ENCODE measurements at regions not wholly inside any gene's neighbourhood (a gene's known extent, or its start where the extent isn't known, plus 50 kb on each side); places are given as distances from the start of the nearest gene placed in this dataset.
"Not testable (repeated sequence)": the region's sequence is repeated elsewhere in the genome, so short reads cannot be mapped to it uniquely, and the experiment has no call there.

DNA sequence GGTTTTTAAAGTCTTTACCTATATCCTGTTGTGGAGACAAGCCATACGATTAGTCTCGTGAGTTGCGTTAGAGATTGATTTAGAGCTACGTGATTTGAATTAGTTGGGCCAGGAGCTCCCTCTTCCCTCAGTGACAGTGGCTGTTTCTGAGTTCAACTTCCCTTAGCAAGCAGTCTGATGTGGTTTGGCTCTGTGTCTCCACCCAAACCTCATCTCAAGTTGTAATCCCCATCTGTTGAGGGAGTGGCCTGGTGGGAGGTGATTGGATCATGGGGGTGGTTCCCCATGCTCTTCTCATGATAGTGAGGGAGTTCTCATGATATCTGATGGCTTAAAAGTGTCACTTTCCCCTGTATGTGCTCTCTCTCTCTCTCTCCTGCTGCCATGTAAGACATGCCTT lies 192.9 kb upstream of the PTGFR start:
- DNase-seq (ENCODE audit: low read depth, low spot score), result no peak

DNA sequence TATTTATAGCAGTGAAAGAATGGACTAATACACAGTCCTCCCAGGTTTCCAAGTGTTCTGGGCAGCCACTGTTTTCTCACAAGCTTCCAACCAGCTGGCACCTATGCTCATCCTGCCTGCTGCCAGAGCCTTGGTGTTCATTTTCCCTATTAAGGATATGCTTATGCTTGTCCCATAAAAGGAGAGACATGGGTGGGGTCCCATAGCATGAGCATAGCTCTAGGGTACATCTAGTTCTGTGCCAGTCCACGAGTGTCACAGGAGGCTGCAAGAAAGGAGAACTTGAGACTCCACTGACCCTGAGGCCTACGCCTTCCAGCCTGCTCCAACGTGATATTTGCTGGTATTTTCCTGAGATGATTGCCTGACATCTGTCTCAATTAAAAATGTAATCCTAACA lies 192.4 kb upstream of the PTGFR start:
- no peak for DNase-seq (ENCODE audit: low read depth, low spot score)

DNA sequence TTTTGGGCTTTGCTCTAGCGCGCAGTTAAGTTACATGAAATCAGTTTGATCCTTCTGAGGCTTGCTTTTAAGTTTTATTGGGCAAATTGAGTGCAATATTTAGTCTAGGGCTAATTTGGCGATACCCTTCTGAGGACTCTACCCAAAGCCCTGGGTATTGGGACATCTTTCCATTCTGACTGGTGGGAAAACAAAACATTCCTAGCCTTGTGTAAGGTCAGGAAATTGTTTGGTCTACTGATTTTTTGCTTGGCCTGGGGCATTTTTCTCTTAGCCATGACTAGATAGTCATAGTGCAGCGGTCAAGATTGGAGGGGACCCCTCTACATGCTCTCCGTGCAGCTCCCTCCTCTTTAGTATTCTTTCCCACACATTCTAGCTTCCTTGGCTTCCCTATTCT lies 189.6 kb upstream of the PTGFR start:
- no peak for DNase-seq (ENCODE audit: low read depth, low spot score)

DNA sequence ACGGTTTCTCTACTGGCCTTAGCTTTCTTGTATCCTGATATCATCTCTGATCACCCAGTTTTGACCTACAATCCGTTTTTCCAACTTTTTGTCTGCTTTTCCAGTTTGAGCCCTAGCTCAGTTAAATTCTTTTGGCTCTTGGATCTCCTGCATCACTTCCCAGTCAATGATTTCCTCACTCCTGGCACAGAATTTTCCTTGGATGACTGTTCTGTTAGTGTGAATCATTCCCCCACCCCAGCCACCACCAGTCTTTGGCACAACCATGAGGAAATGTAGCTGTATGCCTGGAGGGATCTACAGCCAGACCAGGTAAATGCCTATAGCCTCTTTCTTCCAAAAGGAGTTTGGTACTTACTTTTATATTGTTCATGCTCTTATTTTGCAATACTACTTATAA lies 187.2 kb upstream of the PTGFR start:
- no peak for DNase-seq (ENCODE audit: low read depth, low spot score)

DNA sequence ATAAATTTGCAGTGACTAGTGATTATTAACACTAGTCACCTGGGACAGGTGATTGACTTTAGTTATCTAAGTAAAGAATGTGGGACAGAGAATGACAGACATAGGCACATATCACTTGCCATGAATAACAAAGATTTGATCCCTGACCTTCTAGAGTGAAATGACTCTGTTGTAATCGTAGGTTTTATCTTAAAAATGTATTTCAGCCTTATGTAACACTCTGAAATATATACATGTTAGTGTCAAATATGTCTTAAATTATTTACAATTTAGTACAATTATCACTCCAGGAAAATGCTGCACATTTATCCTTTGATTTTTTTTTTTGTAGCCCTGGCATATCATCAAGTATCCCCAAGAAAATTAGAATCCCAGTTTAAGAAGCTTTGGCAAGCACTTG lies 186.4 kb upstream of the PTGFR start:
- DNase-seq (ENCODE audit: low read depth, low spot score), result no peak

DNA sequence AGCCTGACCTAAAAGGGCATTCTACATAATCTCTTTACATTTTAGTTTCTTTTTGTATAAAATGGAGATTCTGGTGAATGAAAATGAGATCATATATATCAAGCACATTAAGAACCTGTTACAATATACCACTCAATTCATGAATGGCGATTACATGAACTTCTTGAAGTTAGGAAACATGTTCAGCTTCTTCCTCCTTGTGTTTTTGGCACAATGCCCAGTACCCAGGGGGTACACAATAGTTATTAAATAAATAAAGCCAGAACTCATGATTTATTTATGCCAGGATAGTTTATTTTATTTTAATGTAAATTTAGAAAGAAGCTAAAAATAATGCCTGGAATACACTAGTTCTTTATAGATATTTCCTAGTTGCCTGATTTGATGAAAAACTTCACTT lies 186.0 kb upstream of the PTGFR start:
- no peak for DNase-seq (ENCODE audit: low read depth, low spot score)

DNA sequence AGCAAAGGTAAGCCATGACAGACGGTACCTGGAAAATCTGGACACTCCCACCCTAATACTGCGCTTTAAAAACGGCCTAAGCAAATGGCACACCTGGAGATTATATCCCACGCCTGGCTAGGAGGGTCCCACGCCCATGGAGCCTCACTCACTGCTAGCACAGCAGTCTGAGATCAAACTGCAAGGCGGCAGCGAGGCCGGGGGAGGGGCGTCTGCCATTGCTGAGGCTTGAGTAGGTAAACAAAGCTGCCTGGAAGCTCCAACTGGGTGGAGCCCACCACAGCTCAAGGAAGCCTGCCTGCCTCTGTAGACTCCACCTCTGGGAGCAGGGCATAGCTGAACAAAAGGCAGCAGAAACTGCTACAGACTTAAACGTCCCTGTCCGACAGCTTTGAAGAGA lies 180.5 kb upstream of the PTGFR start:
- DNase-seq (ENCODE audit: low read depth, low spot score), result not testable (repeated sequence)

DNA sequence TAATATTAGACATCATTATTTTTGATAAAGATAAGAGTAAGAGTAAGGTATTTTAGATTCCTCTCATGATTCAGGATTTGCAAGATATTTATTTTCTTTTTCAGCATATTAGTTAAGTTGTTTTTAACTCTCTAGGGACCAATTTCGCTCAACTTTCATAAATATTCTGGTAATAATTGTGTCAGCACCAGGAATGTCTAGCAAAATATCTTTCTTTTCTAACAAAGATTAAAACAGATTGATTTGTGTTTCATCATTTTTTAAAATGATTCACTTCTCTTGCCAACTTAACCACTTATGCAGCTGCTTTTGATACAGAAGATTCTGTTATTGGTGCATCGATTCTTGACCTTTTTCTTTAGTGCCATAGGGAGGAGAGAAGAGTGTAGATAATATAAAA lies 172.8 kb upstream of the PTGFR start:
- no peak for DNase-seq (ENCODE audit: low read depth, low spot score)

DNA sequence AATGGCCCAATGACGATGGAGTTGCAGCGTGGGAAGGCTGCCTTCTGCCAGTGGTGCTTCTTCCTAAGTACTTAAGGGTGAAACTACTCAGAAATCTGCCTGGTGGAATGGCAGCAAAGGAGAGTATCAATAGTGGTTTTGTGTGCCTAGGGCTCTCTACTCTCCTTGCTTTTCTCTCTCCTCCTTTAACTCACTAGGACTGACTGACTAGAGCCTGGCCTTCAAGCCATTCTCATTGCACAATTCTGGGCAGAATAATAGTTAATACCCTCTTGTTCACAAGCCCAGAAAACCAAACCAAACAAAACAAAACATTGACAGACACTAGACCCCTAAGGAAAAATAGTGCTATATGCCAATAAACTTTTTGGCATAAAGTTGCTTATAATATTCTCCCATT lies 171.2 kb upstream of the PTGFR start:
- DNase-seq (ENCODE audit: low read depth, low spot score), result no peak

DNA sequence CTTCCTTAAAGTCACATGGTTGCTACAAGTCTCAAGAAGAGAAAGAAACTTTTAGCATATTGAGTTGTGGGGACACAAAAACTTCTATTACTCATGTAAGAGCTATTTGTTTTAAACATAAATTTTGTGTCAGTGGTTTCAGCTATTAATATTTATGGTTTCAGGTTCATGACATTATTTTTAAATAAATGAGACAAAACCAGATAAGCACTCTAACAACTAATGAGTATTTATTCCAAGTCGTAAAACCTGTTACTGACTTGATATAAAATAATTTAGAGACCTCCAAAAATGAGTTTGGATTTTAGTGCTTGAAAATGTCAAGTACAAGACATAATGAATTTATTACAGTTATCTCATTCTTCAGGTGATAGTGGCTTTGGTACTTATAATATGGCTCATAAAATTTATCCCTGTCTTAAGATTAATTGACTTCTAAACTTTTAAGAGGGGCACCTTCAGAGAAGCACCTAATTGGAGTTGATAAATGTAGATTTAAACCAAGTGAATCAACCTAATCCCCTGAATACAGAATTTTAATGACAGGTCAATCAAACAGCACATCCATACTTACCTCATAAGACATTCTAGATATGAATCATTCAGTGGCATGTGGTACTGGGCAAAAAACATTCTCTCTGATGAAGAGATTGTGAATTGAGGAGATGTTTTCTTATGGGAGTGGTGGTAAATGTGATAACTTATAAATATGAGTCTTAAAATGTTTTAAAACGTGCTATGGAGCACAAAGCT lies 167.7 kb upstream of the PTGFR start:
- no peak for DNase-seq (ENCODE audit: low read depth, low spot score)

DNA sequence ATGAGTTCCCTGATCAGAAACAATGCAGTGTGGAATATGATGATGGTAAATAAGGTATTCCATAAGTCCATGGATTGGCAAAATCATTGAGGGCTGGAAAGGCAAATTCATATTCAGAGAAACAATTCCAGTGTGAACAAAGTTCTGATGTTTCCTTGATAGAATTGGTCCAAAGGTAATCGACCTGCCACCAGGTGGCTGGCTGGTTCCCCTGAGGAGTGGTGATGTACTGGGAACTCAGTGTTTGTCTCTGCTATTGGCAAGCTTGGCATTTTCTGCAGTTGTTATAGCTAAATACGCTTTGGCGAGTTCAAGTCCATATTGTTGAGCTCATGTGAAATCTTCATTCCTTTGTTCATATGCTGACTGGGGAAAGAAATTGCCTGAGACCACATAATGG lies 165.5 kb upstream of the PTGFR start:
- no peak for DNase-seq (ENCODE audit: low read depth, low spot score)

DNA sequence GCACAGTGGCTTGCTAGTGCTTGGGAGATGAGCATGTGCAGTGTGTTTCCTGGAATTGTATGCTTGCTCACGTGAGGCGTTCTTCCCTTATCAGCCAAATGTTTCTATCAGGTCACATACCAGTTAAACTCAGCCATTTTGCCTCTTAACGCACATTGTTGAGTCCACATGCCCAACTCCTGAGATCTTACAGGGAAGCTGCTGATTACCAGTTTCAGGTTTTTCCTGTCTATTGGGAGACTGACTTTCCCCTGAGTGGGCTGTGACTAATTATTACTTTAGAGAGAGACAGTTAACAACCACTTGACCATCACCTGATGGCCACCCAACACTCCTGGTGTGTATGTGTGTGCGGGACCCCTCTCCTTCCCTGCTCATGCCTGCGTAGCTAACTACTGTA lies 161.3 kb upstream of the PTGFR start:
- DNase-seq (ENCODE audit: low read depth, low spot score), result no peak

DNA sequence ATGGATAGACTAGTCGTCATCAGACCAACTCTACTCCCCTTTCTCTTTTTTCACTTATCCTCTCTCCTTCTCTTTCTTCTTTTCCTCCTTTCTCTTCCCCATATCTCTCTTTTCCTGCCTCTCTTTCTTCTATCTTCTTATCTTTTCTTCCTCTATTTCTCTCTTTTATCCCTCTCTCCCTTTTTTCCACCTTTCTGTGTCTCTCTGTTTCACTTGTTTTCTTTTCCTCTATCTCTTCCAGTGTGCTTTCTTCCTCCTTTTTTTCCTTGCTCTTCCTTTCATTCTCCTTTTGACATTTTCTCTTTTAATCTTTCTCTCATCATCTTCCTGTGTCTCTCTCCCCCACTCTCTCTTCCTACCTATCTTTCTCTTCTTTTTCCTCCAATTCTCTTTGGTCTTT lies 159.0 kb upstream of the PTGFR start:
- no peak for DNase-seq (ENCODE audit: low read depth, low spot score)

DNA sequence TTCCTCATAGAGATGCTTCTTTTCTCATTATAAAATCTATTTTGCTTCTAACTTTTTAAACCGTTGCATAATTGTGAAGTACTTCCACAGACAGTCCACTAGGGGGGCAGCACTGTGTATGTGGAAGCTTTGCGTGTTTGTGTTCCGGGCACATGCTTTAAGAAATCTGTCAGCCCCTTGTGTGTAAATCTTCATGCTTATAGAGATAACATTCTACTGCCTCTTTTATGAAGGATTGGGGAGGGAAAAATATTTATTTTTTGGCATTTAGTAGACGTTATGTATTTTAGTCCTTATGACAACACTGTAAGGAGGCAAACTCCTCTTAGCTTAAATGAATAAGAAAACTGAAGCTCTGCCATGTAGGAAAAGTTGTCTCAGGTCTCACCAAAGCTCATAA lies 157.3 kb upstream of the PTGFR start:
- DNase-seq (ENCODE audit: low read depth, low spot score), result no peak

DNA sequence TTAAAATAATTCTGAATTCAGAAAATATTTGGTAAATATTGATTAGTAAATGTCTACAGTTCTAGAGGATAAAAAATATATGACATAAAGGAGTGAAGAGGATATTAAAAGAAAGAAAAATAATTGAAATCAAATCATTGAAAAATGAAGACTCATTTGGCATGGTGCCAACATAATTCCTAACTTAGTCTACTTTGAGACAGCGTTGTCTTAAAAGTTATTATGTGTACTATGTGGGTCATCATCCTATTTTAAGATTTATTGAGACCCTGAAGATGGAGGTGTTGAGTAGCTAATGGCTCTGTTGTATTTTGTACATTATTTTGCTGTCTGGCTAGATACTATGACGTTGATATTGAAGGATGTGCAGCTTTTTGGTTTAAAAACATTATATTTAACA lies 156.7 kb upstream of the PTGFR start:
- DNase-seq (ENCODE audit: low read depth, low spot score), result no peak

DNA sequence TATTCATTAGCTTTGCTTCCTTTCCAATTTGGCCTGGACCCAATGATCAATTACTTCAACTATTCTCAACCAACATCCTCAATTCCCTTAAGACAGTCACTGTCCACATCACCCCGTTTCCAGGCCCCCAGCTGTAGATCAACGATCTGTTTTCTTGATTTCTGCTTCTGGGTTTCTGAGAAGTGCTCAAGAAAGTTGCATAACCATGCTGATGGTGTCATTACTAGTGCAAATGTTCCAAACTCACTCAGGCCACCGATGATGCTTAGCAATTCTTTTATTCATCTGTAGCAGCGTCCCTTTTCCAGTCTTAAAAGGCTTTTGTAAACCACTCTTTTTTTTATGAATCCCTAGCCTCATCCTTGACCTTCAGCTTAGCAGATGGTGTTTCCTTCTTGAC lies 155.8 kb upstream of the PTGFR start:
- DNase-seq (ENCODE audit: low read depth, low spot score), result no peak

DNA sequence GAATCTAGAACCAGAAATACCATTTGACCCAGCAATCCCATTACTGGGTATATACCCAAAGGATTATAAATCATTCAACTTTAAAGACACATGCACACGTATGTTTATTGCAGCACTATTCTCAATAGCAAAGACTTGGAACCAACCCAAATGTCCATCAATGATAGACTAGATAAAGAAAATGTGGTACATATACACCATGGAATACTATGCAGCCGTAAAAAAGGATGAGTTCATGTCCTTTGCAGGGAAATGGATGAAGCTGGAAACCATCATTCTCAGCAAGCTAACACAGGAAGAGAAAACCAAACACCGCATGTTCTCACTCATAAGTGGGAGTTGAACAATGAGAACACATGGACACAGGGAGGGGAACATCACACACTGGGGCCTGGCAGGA lies 154.0 kb upstream of the PTGFR start:
- DNase-seq (ENCODE audit: low read depth, low spot score), result not testable (repeated sequence)

DNA sequence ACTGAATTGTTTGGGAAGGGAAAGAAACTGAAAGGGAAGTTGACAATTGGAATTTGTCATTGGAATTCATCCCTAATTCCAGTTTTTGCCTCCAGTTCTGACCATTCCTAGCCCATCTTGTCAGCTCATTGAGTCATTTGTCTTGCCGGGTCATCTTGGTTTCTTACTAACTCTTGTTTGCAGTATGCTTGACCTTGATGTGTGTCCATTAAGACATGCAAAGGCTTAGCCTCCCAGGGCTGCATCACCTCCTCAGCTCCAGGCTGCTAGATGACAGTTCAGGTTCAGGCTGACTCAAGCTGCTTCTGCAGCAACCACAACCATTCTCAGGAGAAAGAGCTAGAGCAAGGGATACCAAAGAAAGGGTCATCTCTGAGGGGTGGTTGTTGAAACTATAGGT lies 151.3 kb upstream of the PTGFR start:
- DNase-seq (ENCODE audit: low read depth, low spot score), result no peak

DNA sequence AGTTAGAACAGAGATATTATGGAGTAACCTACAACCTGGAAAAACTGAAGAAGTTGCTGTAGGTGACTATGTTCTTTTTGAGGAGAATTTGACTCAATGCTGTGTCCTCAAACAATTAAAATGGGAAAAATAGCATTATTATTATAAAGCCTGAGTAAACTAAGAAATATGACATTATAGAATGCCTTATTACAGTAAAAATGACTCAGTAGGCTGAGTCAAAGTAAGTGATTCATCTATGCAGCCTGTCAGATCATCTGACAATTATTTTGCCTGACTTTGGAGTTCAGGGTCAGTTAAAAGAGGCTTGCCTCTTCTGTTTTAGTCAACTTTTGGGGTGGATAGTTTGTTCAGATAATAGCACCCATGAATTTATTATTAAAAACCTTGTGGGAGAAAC lies 150.8 kb upstream of the PTGFR start:
- DNase-seq (ENCODE audit: low read depth, low spot score), result no peak

DNA sequence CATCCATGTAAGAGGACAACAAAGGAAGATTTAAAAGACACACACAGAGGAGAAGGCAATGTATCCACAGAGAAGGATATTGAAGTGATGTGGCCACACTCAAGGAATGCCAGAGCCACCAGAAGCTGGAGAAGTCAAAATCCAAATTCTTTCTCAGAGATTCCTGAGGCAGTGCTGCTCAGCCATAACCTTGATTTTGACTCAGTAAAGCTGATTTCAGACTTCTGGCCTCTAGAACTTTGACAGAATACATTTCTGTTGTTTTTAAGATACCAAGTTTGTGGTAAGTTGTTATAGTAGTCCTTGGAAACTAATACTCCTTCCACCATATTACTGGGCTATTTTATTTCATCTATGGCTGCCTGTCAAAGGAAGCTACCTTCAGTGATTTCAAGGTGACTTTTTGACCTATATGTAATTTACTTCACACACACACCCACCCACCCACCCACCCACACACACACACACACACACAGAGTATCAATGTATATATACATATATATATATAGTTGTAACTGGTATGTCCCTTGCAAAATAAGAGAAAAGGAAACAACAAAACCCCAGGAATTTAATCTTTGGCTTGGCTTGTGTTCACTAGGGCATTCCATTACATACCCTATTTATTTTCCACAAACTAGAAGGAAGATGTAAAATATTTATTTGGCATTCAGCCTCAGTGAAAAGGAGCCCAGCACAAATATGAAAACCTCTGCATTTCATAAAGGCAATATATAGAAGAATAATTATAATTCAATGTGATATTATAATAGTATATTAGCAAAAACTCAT lies 142.1 kb upstream of the PTGFR start:
- no peak for DNase-seq (ENCODE audit: low read depth, low spot score)

DNA sequence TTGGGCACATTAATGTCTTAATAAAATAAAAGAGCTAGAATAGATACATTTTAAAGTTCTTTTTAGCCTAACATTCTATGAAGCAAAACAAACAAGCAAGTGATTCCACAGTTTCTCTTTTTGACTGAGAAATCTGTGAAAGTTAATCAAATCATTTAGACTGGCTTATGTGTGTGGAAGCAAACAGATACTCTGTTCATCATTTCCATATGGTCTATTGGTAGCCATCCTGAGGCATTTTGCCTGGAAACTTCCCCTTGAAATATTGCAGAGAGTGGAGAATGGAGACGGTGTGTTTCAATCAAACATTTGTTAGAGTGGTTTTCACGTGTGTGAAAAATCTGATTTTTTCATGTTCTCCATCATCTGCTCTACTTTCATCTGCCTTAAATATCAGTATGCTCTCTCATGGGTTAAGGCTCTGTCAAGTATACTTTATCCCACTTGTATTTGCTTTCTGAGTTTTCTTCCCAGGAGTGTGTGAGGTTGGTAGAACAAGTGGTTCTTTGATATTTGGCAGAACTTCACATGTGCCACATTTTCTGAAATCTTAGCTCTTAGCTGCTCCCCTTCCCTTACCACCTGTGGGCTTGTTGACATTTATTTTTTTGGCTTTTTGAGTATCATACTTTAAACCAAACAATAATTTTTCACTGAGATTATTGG lies 139.1 kb upstream of the PTGFR start:
- DNase-seq (ENCODE audit: low read depth, low spot score), result no peak

DNA sequence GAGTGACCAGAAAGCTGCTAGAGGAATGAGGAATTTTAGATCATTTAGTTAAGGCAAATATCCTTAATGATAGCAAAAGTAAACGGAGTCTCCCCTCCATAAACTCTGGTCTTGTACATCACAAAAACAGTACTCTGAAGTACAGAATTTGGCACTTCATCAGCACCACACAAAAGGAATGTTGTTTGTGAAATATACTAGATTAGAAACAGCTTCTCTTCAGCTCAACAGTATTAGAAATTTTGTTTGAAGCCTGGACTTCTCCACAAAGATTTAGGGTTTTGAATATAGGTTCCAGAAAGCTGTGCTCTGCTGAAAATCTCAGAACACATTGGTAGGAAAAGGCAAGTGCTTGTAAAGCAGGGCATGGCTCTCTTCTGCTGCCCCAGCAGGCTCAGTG lies 135.1 kb upstream of the PTGFR start:
- DNase-seq (ENCODE audit: low read depth, low spot score), result no peak

DNA sequence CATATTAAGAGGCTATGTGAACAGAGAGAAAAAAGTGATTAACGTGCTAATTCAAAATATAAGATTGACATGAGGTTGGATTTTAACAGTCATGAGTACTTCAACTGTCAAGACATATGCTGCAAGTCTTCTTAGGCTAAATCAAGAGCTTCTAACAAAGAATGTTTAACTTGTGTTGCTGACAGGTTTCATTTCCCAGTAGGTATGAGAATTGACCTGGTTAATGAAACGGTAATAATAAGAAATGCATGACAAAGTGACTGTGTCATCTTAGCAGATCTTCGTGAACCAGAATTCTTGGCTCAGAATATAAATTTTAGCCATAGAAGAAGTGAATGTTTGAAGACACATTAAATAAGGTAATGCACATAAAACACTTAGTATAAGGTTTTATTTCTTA lies 132.6 kb upstream of the PTGFR start:
- DNase-seq (ENCODE audit: low read depth, low spot score), result no peak
